Neural crest cell (in vitro differentiated cells): ENCODE measurements at regions not wholly inside any gene's neighbourhood (a gene's known extent, or its start where the extent isn't known, plus 50 kb on each side); places are given as distances from the start of the nearest gene placed in this dataset.

ENCODE experiments used
- DNase-seq: peaks from one replicate; pipeline ENCODE4 v3.0.0; 2021; ENCODE audit warnings: low read depth, mixed read lengths, low spot score
- H3K27ac Mint-ChIP-seq: one replicate; pipeline ENCODE4 v1.8.0; 2021; ENCODE audit warnings: mild to moderate bottlenecking, mixed read lengths; ENCODE audit not compliant: unreplicated experiment
- H3K27me3 Mint-ChIP-seq: 2 replicates; pipeline ENCODE4 v1.8.0; 2021; ENCODE audit warnings: low read depth, mild to moderate bottlenecking, mixed read lengths
- H3K36me3 Mint-ChIP-seq: 2 replicates; pipeline ENCODE4 v1.8.0; 2021; ENCODE audit warnings: low read depth, mild to moderate bottlenecking, mixed read lengths
- H3K4me1 Mint-ChIP-seq: 2 replicates; pipeline ENCODE4 v1.8.0; 2021; ENCODE audit warnings: mixed read lengths
- H3K4me3 Mint-ChIP-seq: one replicate; pipeline ENCODE4 v1.8.0; 2021; ENCODE audit warnings: mild to moderate bottlenecking, mixed read lengths
- H3K9me3 Mint-ChIP-seq: 2 replicates; pipeline ENCODE4 v1.8.0; 2021; ENCODE audit warnings: mixed read lengths
- TF ChIP-seq, protein P1 (sequence below): fragments of 200-600 bp; sonication (generic); conservative IDR thresholded peaks from 2 replicates; pipeline ENCODE4 v1.5.0; 2021; ENCODE audit warnings: antibody characterized with exemption, mild to moderate bottlenecking

GRCh38 chr3:43922374-43922773 lies 231.6 kb downstream of the ABHD5 start:
- Mint-ChIP-seq H3K4me3 (no peak overlapping the region), H3K36me3 (no peaks in the 10 kb centered on the region), H3K4me1 (peaks cover 22% of the 10 kb centered on the region), H3K27me3 (no peaks in the 10 kb centered on the region), H3K27ac (no peak overlapping the region), H3K9me3 (no peaks in the 10 kb centered on the region)
- TF ChIP-seq, protein P1, sequence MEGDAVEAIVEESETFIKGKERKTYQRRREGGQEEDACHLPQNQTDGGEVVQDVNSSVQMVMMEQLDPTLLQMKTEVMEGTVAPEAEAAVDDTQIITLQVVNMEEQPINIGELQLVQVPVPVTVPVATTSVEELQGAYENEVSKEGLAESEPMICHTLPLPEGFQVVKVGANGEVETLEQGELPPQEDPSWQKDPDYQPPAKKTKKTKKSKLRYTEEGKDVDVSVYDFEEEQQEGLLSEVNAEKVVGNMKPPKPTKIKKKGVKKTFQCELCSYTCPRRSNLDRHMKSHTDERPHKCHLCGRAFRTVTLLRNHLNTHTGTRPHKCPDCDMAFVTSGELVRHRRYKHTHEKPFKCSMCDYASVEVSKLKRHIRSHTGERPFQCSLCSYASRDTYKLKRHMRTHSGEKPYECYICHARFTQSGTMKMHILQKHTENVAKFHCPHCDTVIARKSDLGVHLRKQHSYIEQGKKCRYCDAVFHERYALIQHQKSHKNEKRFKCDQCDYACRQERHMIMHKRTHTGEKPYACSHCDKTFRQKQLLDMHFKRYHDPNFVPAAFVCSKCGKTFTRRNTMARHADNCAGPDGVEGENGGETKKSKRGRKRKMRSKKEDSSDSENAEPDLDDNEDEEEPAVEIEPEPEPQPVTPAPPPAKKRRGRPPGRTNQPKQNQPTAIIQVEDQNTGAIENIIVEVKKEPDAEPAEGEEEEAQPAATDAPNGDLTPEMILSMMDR = no peak
- DNase-seq = no peak

DNA sequence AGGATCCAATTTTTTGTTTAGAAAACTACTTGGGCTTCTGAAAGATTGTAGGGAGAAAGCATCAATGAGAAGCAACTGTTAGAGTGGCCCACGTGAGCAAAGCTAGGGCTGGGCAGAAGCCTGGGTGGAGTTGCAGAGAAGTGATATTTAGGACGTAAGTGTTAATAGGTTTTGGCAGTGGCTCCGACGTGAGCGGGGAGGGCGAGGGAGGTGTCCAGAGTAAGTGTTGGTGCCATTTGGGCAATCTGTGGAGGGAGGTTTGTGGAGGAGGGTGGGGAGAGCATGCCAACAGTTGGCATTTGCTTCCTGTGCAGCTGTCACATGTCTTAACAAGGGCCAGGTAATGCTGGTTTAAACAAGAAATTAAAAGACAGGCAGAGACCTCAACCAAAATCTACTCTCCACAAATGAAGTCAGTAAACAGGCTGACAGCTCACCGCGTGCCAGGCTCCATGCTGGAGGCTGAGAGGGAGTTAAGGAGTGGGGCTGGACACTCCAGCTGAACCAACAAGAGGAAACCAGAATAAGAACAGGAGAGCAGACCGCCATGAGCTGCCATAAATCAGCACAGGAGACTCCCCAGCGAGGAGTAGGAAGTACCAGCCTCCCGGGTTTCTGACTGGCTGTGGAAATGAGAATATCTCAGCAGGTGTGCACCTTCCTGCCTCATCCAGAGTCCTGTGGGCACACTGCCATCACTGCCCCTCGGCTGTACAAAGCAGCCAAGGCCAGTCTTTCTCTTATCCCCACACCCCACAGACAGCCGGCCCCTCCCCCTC lies 232.6 kb downstream of the ABHD5 start:
- H3K27ac Mint-ChIP-seq = no peak overlapping the region
- no peaks in the 10 kb centered on the region for H3K36me3 Mint-ChIP-seq
- peaks cover 22% of the 10 kb centered on the region for H3K4me1 Mint-ChIP-seq
- DNase-seq = no peak
- TF ChIP-seq, protein P1 = no peak
- no peaks in the 10 kb centered on the region for H3K27me3 Mint-ChIP-seq
- no peak overlapping the region for H3K4me3 Mint-ChIP-seq
- no peaks in the 10 kb centered on the region for H3K9me3 Mint-ChIP-seq

DNA sequence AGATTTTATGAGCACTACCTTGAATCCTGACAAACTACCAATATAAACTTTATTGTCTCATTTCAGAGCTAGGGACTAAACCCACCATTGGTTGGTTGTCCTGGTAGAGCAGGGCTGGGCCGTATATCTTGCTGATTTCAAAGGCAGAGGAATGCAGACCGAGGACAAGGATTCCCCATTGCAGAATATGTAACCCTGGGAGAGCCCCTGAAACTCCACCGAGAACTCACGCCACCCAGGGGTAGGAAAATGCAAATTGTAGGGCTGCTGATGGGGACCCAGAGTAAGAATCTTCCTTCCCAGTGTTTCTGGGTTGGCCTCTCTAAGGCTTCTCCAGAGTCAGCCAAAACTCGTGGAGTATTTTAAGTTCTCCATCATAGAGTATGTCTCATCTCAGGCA lies 235.3 kb downstream of the ABHD5 start:
- TF ChIP-seq, protein P1 = no peak
- Mint-ChIP-seq H3K27me3 (no peaks in the 10 kb centered on the region), H3K27ac (no peak overlapping the region), H3K4me3 (no peak overlapping the region), H3K36me3 (no peaks in the 10 kb centered on the region), H3K9me3 (no peaks in the 10 kb centered on the region), H3K4me1 (peaks cover 12% of the 10 kb centered on the region)
- no peak for DNase-seq

- TF ChIP-seq, protein P1 = no peak
- no peak for DNase-seq
- Mint-ChIP-seq H3K27me3 (peaks cover 21% of the 10 kb centered on the region), H3K36me3 (peaks cover 4% of the 10 kb centered on the region), H3K4me1 (no peaks in the 10 kb centered on the region), H3K27ac (no peak overlapping the region), H3K9me3 (peaks cover 11% of the 10 kb centered on the region), H3K4me3 (no peak overlapping the region)
Measured at GRCh38 chr3:43932921-43933320, 242.2 kb downstream of the ABHD5 start.

DNA sequence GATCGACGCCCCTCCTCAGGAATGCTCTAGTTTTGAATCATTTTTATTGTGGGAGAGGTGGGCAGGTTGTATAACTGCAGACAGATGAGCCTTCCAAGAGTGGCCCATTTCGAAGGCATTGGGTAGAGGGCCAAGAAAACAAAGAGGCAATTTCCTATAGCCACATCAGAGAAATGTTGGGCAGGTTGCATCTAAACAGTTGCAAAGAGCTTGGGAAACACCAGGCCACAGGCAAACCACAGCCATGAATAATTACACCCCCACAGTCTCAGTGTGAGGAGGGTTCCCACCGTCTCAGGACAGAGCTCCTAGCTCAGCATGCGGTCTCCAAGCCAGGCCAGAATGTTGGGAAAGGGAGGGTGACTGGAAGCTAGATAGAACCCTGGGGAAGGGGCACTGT lies 257.3 kb downstream of the ABHD5 start:
- Mint-ChIP-seq H3K36me3 (no peaks in the 10 kb centered on the region), H3K27ac (no peak overlapping the region), H3K9me3 (peaks cover 3% of the 10 kb centered on the region), H3K27me3 (peaks cover 2% of the 10 kb centered on the region), H3K4me3 (no peak overlapping the region), H3K4me1 (no peaks in the 10 kb centered on the region)
- TF ChIP-seq, protein P1 = no peak
- DNase-seq = no peak
